Vagina (tissue), 2 donors: ENCODE measurements at regions not wholly inside any gene's neighbourhood (a gene's known extent, or its start where the extent isn't known, plus 50 kb on each side); places are given as distances from the start of the nearest gene placed in this dataset.

Experiments used
- CTCF ChIP-seq, 3 experiments: fragments of 450-650 bp in 2 of 3; fragments of 200-600 bp in 1 of 3; sonication (generic) in 1 of 3; IDR thresholded peaks; one replicate each; pipeline ENCODE4 v1.5.1; 2017 to 2019; ENCODE audit warnings: antibody characterized with exemption in 3 of 3, mild to moderate bottlenecking in 2 of 3, moderate library complexity in 2 of 3
- POLR2A ChIP-seq, 2 donors: fragments of 450-650 bp; IDR thresholded peaks; one replicate each; pipeline ENCODE4 v1.6.1; 2017; ENCODE audit warnings: antibody characterized with exemption in 2 of 2, mild to moderate bottlenecking in 2 of 2, moderate library complexity in 2 of 2

GRCh38 chr16:61098505-61098904 is 937.7 kb downstream of the CDH8 start:
- TF ChIP-seq POLR2A (IDR thresholded peaks at IDR 0.05) (no peak), CTCF (IDR thresholded peaks at IDR 0.05) (no peak)
